ENCODE measurements at regions not wholly inside any gene's neighbourhood (a gene's known extent, or its start where the extent isn't known, plus 50 kb on each side); places are given as distances from the start of the nearest gene placed in this dataset.

- TF ChIP-seq, protein P1, sequence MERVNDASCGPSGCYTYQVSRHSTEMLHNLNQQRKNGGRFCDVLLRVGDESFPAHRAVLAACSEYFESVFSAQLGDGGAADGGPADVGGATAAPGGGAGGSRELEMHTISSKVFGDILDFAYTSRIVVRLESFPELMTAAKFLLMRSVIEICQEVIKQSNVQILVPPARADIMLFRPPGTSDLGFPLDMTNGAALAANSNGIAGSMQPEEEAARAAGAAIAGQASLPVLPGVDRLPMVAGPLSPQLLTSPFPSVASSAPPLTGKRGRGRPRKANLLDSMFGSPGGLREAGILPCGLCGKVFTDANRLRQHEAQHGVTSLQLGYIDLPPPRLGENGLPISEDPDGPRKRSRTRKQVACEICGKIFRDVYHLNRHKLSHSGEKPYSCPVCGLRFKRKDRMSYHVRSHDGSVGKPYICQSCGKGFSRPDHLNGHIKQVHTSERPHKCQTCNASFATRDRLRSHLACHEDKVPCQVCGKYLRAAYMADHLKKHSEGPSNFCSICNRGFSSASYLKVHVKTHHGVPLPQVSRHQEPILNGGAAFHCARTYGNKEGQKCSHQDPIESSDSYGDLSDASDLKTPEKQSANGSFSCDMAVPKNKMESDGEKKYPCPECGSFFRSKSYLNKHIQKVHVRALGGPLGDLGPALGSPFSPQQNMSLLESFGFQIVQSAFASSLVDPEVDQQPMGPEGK (CRISPR knock-in tag; IDR thresholded peaks at IDR 0.05; ENCODE audit: borderline replicate concordance) = no peak
- TF ChIP-seq BACH2 (CRISPR knock-in tag; IDR thresholded peaks at IDR 0.05; ENCODE audit: borderline replicate concordance) (no peak), RARB (CRISPR knock-in tag; IDR thresholded peaks at IDR 0.05) (no peak), ZC3H10 (CRISPR knock-in tag; IDR thresholded peaks at IDR 0.05) (no peak), ZNF565 (CRISPR knock-in tag; conservative IDR thresholded peaks at IDR 0.05; ENCODE audit: low read depth) (no peak), POU6F1 (CRISPR knock-in tag; IDR thresholded peaks at IDR 0.05; ENCODE audit: borderline replicate concordance, low read depth) (no peak), OSR1 (CRISPR knock-in tag; IDR thresholded peaks at IDR 0.05) (no peak), ARNTL (CRISPR knock-in tag; IDR thresholded peaks at IDR 0.05; ENCODE audit: borderline replicate concordance, low read depth) (no peak), GLIS3 (CRISPR knock-in tag; IDR thresholded peaks at IDR 0.05) (no peak)
- TF ChIP-seq, protein P2, sequence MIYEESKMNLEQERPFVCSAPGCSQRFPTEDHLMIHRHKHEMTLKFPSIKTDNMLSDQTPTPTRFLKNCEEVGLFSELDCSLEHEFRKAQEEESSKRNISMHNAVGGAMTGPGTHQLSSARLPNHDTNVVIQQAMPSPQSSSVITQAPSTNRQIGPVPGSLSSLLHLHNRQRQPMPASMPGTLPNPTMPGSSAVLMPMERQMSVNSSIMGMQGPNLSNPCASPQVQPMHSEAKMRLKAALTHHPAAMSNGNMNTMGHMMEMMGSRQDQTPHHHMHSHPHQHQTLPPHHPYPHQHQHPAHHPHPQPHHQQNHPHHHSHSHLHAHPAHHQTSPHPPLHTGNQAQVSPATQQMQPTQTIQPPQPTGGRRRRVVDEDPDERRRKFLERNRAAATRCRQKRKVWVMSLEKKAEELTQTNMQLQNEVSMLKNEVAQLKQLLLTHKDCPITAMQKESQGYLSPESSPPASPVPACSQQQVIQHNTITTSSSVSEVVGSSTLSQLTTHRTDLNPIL (CRISPR knock-in tag; IDR thresholded peaks at IDR 0.05; ENCODE audit: low read depth) = no peak
Observed at GRCh38 chr13:67554286-67554685, 324.1 kb upstream of the PCDH9 start.
